SJSA1 (cell line): ENCODE measurements at regions not wholly inside any gene's neighbourhood (a gene's known extent, or its start where the extent isn't known, plus 50 kb on each side); places are given as distances from the start of the nearest gene placed in this dataset.
A peak's percentile ranks its signal among the peaks of the same experiment; 100 is the strongest.

Experiments used
- DNase-seq, 2 experiments: peaks; one replicate each; pipeline ENCODE4 v3.0.0-alpha.2; 2015 to 2020; ENCODE audit warnings: low spot score in 2 of 2, low read depth in 1 of 2
- H3K27ac ChIP-seq: fragments of 250-450 bp; sonication (Bioruptor Pico); 2 replicates; pipeline ENCODE4 v1.5.1; 2020; ENCODE audit warnings: mild to moderate bottlenecking, moderate library complexity
- H3K27me3 ChIP-seq: fragments of 250-450 bp; sonication (Bioruptor Pico); replicated peaks from 2 replicates; pipeline ENCODE4 v1.5.1; 2020; ENCODE audit warnings: mild to moderate bottlenecking, moderate library complexity
- H3K36me3 ChIP-seq: fragments of 250-450 bp; sonication (Bioruptor Pico); 2 replicates; pipeline ENCODE4 v1.5.1; 2020; ENCODE audit warnings: mild to moderate bottlenecking
- H3K4me1 ChIP-seq: fragments of 250-450 bp; sonication (Bioruptor Pico); replicated peaks from 2 replicates; pipeline ENCODE4 v1.6.1; 2021; ENCODE audit warnings: mild to moderate bottlenecking
- H3K4me3 ChIP-seq: fragments of 250-450 bp; sonication (Bioruptor Pico); 2 replicates; pipeline ENCODE4 v1.5.1; 2020; ENCODE audit warnings: mild to moderate bottlenecking
- H3K9me3 ChIP-seq: fragments of 250-450 bp; sonication (Bioruptor Pico); replicated peaks from 2 replicates; pipeline ENCODE4 v1.5.1; 2020; ENCODE audit warnings: mild to moderate bottlenecking

- no peaks in the 10 kb centered on the region for H3K36me3 ChIP-seq
- H3K4me1 ChIP-seq: no peaks in the 10 kb centered on the region
- DNase-seq: no peak
- H3K27me3 ChIP-seq: 0 out of 2 replicates have a peak, but pooled peaks cover 7% of the 10 kb centered on the region
- H3K4me3 ChIP-seq: no peak overlapping the region
- no peak overlapping the region for H3K27ac ChIP-seq
- no peaks in the 10 kb centered on the region for H3K9me3 ChIP-seq
Observed at GRCh38 chr12:113689047-113689610, 217.5 kb upstream of the LHX5 start.

- no peak overlapping the region for H3K4me3 ChIP-seq
- no peaks in the 10 kb centered on the region for H3K9me3 ChIP-seq
- no peaks in the 10 kb centered on the region for H3K36me3 ChIP-seq
- 0 out of 2 replicates have a peak, but pooled peaks cover 6% of the 10 kb centered on the region for H3K27me3 ChIP-seq
- no peak for DNase-seq
- no peak overlapping the region for H3K27ac ChIP-seq
- H3K4me1 ChIP-seq: no peaks in the 10 kb centered on the region
Observed at GRCh38 chr12:113688313-113688712, 216.6 kb upstream of the LHX5 start.

- DNase-seq: no peak
- Histone ChIP-seq H3K9me3 (no peaks in the 10 kb centered on the region), H3K4me1 (no peaks in the 10 kb centered on the region), H3K36me3 (no peaks in the 10 kb centered on the region), H3K27me3 (0 out of 2 replicates have a peak, but pooled peaks cover under 1% of the 10 kb centered on the region), H3K27ac (no peak overlapping the region), H3K4me3 (no peak overlapping the region)
Observed at GRCh38 chr12:113684908-113685782, 213.5 kb upstream of the LHX5 start.

GRCh38 chr12:113684053-113684907 is 212.6 kb upstream of the LHX5 start:
- H3K27me3 ChIP-seq: no peaks in the 10 kb centered on the region
- H3K27ac ChIP-seq: no peak overlapping the region
- H3K4me3 ChIP-seq: no peak overlapping the region
- peak in 1 of 2 experiments; percentile 3 for DNase-seq
- H3K9me3 ChIP-seq: no peaks in the 10 kb centered on the region
- no peaks in the 10 kb centered on the region for H3K4me1 ChIP-seq
- no peaks in the 10 kb centered on the region for H3K36me3 ChIP-seq

GRCh38 chr12:113683574-113683973 is 211.9 kb upstream of the LHX5 start:
- DNase-seq: no peak
- Histone ChIP-seq H3K27ac (no peak overlapping the region), H3K36me3 (no peaks in the 10 kb centered on the region), H3K27me3 (0 out of 2 replicates have a peak, but pooled peaks cover 5% of the 10 kb centered on the region), H3K9me3 (no peaks in the 10 kb centered on the region), H3K4me1 (no peaks in the 10 kb centered on the region), H3K4me3 (no peak overlapping the region)

- H3K9me3 ChIP-seq: no peaks in the 10 kb centered on the region
- no peak for DNase-seq
- no peaks in the 10 kb centered on the region for H3K4me1 ChIP-seq
- peaks cover 23% of the 10 kb centered on the region for H3K27me3 ChIP-seq
- H3K4me3 ChIP-seq: no peak overlapping the region
- H3K36me3 ChIP-seq: no peaks in the 10 kb centered on the region
- H3K27ac ChIP-seq: no peak overlapping the region
Observed at GRCh38 chr12:113680868-113681267, 209.2 kb upstream of the LHX5 start.

GRCh38 chr12:113678223-113679119 is 206.8 kb upstream of the LHX5 start:
- peaks cover 33% of the 10 kb centered on the region for H3K27me3 ChIP-seq
- H3K4me3 ChIP-seq: no peak overlapping the region
- H3K9me3 ChIP-seq: no peaks in the 10 kb centered on the region
- H3K27ac ChIP-seq: no peak overlapping the region
- H3K4me1 ChIP-seq: no peaks in the 10 kb centered on the region
- no peak for DNase-seq
- H3K36me3 ChIP-seq: no peaks in the 10 kb centered on the region

- H3K27me3 ChIP-seq: peaks cover 36% of the 10 kb centered on the region
- no peaks in the 10 kb centered on the region for H3K4me1 ChIP-seq
- no peaks in the 10 kb centered on the region for H3K9me3 ChIP-seq
- no peak for DNase-seq
- no peaks in the 10 kb centered on the region for H3K36me3 ChIP-seq
- H3K4me3 ChIP-seq: no peak overlapping the region
- H3K27ac ChIP-seq: no peak overlapping the region
Observed at GRCh38 chr12:113676547-113676946, 204.9 kb upstream of the LHX5 start.

- Histone ChIP-seq H3K4me3 (no peak overlapping the region), H3K9me3 (no peaks in the 10 kb centered on the region), H3K4me1 (no peaks in the 10 kb centered on the region), H3K27ac (no peak overlapping the region), H3K36me3 (no peaks in the 10 kb centered on the region), H3K27me3 (peaks cover 40% of the 10 kb centered on the region)
- no peak for DNase-seq
Observed at GRCh38 chr12:113676117-113676516, 204.4 kb upstream of the LHX5 start.

- peaks cover 50% of the 10 kb centered on the region for H3K27me3 ChIP-seq
Observed at GRCh38 chr12:113674996-113675395, 203.3 kb upstream of the LHX5 start.

GRCh38 chr12:113674302-113674701 is 202.6 kb upstream of the LHX5 start:
- no peaks in the 10 kb centered on the region for H3K36me3 ChIP-seq
- H3K4me3 ChIP-seq: no peak overlapping the region
- DNase-seq: no peak
- peaks cover 56% of the 10 kb centered on the region for H3K27me3 ChIP-seq
- no peak overlapping the region for H3K27ac ChIP-seq
- no peaks in the 10 kb centered on the region for H3K4me1 ChIP-seq
- no peaks in the 10 kb centered on the region for H3K9me3 ChIP-seq

More at GRCh38 chr12:113674996-113675395, 203.3 kb upstream of the LHX5 start:
- Histone ChIP-seq H3K36me3 (no peaks in the 10 kb centered on the region), H3K27ac (no peak overlapping the region), H3K4me3 (no peak overlapping the region), H3K4me1 (no peaks in the 10 kb centered on the region), H3K9me3 (no peaks in the 10 kb centered on the region)
- DNase-seq: no peak

GRCh38 chr12:113673458-113674238 is 202.0 kb upstream of the LHX5 start:
- peaks cover 57% of the 10 kb centered on the region for H3K27me3 ChIP-seq
- no peaks in the 10 kb centered on the region for H3K4me1 ChIP-seq
- no peak overlapping the region for H3K4me3 ChIP-seq
- H3K9me3 ChIP-seq: no peaks in the 10 kb centered on the region
- H3K36me3 ChIP-seq: no peaks in the 10 kb centered on the region
- no peak for DNase-seq
- no peak overlapping the region for H3K27ac ChIP-seq
